ENCODE measurements at regions not wholly inside any gene's neighbourhood (a gene's known extent, or its start where the extent isn't known, plus 50 kb on each side); places are given as distances from the start of the nearest gene placed in this dataset.

- ChIA-PET CTCF (no interaction called here), POLR2A (no interaction called here)
- Mint-ChIP-seq H3K27me3 (ENCODE audit: low read depth) (no peaks in the 10 kb centered on the region), H3K4me3 (no peak overlapping the region), H3K9me3 (no peaks in the 10 kb centered on the region), H3K27ac (no peak overlapping the region), H3K4me1 (peaks cover 40% of the 10 kb centered on the region), H3K36me3 (no peaks in the 10 kb centered on the region)
- ATAC-seq (no peak), DNase-seq (ENCODE audit: low spot score) (no peak)
- TF ChIP-seq SP1 (CRISPR knock-in tag; conservative IDR thresholded peaks at IDR 0.05): no peak
- TF ChIP-seq, protein P1, sequence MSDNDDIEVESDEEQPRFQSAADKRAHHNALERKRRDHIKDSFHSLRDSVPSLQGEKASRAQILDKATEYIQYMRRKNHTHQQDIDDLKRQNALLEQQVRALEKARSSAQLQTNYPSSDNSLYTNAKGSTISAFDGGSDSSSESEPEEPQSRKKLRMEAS (CRISPR knock-in tag; IDR thresholded peaks at IDR 0.05): no peak
- no peak for TF ChIP-seq TCF7 (CRISPR knock-in tag; IDR thresholded peaks at IDR 0.05; ENCODE audit: low read depth)
- TF ChIP-seq FOXP4 (CRISPR knock-in tag; IDR thresholded peaks at IDR 0.05): no peak
- TF ChIP-seq ETV6 (CRISPR knock-in tag; IDR thresholded peaks at IDR 0.05): no peak
- no peak for TF ChIP-seq OVOL2 (CRISPR knock-in tag; IDR thresholded peaks at IDR 0.05; ENCODE audit: borderline replicate concordance)
- TF ChIP-seq, protein P2, sequence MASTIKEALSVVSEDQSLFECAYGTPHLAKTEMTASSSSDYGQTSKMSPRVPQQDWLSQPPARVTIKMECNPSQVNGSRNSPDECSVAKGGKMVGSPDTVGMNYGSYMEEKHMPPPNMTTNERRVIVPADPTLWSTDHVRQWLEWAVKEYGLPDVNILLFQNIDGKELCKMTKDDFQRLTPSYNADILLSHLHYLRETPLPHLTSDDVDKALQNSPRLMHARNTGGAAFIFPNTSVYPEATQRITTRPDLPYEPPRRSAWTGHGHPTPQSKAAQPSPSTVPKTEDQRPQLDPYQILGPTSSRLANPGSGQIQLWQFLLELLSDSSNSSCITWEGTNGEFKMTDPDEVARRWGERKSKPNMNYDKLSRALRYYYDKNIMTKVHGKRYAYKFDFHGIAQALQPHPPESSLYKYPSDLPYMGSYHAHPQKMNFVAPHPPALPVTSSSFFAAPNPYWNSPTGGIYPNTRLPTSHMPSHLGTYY (CRISPR knock-in tag; IDR thresholded peaks at IDR 0.05): no peak
- no peak for TF ChIP-seq PRRX2 (CRISPR knock-in tag; IDR thresholded peaks at IDR 0.05)
- no peak for TF ChIP-seq HMGXB4 (CRISPR knock-in tag; IDR thresholded peaks at IDR 0.05)
- TF ChIP-seq RELA (CRISPR knock-in tag; IDR thresholded peaks at IDR 0.05; ENCODE audit: borderline replicate concordance): no peak
- no peak for TF ChIP-seq PRDM15 (CRISPR knock-in tag; IDR thresholded peaks at IDR 0.05)
- TF ChIP-seq, protein P3, sequence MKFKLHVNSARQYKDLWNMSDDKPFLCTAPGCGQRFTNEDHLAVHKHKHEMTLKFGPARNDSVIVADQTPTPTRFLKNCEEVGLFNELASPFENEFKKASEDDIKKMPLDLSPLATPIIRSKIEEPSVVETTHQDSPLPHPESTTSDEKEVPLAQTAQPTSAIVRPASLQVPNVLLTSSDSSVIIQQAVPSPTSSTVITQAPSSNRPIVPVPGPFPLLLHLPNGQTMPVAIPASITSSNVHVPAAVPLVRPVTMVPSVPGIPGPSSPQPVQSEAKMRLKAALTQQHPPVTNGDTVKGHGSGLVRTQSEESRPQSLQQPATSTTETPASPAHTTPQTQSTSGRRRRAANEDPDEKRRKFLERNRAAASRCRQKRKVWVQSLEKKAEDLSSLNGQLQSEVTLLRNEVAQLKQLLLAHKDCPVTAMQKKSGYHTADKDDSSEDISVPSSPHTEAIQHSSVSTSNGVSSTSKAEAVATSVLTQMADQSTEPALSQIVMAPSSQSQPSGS (CRISPR knock-in tag; IDR thresholded peaks at IDR 0.05; ENCODE audit: borderline replicate concordance, low read depth): no peak
These were observed 214.9 kb downstream of the TMEM167A start for GRCh38 chr5:82862261-82862660.

GRCh38 chr5:82861701-82862100 is 215.5 kb downstream of the TMEM167A start:
- CTCF ChIA-PET: no interaction called here
- Mint-ChIP-seq H3K9me3 (no peaks in the 10 kb centered on the region), H3K4me1 (peaks cover 40% of the 10 kb centered on the region), H3K36me3 (no peaks in the 10 kb centered on the region), H3K4me3 (no peak overlapping the region), H3K27ac (no peak overlapping the region), H3K27me3 (ENCODE audit: low read depth) (no peaks in the 10 kb centered on the region)
- no peak for DNase-seq (ENCODE audit: low spot score)
- POLR2A ChIA-PET: no interaction called here
- TF ChIP-seq, protein P4, sequence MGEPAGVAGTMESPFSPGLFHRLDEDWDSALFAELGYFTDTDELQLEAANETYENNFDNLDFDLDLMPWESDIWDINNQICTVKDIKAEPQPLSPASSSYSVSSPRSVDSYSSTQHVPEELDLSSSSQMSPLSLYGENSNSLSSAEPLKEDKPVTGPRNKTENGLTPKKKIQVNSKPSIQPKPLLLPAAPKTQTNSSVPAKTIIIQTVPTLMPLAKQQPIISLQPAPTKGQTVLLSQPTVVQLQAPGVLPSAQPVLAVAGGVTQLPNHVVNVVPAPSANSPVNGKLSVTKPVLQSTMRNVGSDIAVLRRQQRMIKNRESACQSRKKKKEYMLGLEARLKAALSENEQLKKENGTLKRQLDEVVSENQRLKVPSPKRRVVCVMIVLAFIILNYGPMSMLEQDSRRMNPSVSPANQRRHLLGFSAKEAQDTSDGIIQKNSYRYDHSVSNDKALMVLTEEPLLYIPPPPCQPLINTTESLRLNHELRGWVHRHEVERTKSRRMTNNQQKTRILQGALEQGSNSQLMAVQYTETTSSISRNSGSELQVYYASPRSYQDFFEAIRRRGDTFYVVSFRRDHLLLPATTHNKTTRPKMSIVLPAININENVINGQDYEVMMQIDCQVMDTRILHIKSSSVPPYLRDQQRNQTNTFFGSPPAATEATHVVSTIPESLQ (CRISPR knock-in tag; IDR thresholded peaks at IDR 0.05): no peak
- TF ChIP-seq, protein P5, sequence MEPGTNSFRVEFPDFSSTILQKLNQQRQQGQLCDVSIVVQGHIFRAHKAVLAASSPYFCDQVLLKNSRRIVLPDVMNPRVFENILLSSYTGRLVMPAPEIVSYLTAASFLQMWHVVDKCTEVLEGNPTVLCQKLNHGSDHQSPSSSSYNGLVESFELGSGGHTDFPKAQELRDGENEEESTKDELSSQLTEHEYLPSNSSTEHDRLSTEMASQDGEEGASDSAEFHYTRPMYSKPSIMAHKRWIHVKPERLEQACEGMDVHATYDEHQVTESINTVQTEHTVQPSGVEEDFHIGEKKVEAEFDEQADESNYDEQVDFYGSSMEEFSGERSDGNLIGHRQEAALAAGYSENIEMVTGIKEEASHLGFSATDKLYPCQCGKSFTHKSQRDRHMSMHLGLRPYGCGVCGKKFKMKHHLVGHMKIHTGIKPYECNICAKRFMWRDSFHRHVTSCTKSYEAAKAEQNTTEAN (CRISPR knock-in tag; IDR thresholded peaks at IDR 0.05): no peak
- TF ChIP-seq SMAD3 (CRISPR knock-in tag; IDR thresholded peaks at IDR 0.05; ENCODE audit: borderline replicate concordance): no peak
- no peak for ATAC-seq
